Astrocyte of the cerebellum (primary cell): ENCODE measurements at regions not wholly inside any gene's neighbourhood (a gene's known extent, or its start where the extent isn't known, plus 50 kb on each side); places are given as distances from the start of the nearest gene placed in this dataset.

Source experiments
- DNase-seq: peaks from one replicate; pipeline ENCODE4 v3.0.0-alpha.2; 2011; ENCODE audit warnings: low read depth
- H3K4me3 ChIP-seq: 2 replicates; pipeline ENCODE4 v1.5.1; 2011; ENCODE audit warnings: mild to moderate bottlenecking, low read depth, low read length, moderate library complexity
- CTCF ChIP-seq: IDR thresholded peaks from 2 replicates; pipeline ENCODE4 v1.5.1; 2012; ENCODE audit warnings: low read length, low read depth, moderate library complexity, mild to moderate bottlenecking; ENCODE audit errors: missing control alignments
- in situ Hi-C: cut with HindIII; loops from 2 replicates; pipeline ENCODE4 v1.10.0; 2017; ENCODE audit warnings: low sequenced_read_pairs

- no peak for DNase-seq
- in situ Hi-C loops: no loop called here
- TF ChIP-seq CTCF: no peak
- H3K4me3 ChIP-seq: no peak overlapping the region
These were observed 203.5 kb upstream of the TNRC6C start for GRCh38 chr17:77754956-77755355.

DNA sequence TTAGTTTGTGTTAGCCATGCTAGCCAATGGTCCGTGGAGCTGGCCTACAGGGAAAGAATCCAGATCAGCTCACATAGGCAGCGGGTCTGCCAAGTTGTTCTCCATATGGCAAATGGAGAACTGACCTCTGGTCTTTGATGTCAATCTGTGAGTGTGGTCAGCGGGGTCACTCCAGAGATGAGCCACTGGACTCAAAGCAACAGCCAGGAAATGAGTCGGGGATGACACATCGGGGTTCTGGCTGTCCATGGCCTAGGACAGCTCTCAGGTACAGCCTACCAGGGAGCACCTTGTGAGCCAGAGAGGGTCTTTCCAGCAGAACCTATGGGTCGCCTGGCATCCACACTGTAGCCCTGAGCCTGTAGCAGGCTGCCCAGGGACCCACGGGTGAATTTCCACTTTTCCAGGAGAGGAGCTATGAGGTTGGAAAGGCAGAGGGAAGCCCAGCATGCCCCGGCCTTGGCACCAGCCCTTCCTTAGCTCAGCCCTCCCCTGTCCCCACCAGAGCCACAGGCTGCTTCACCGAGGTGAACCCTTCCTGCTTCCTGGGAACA lies 203.0 kb upstream of the TNRC6C start:
- in situ Hi-C loops: no loop called here
- TF ChIP-seq CTCF: no peak

GRCh38 chr17:77756028-77756427 lies 202.5 kb upstream of the TNRC6C start:
- no peak for TF ChIP-seq CTCF
- no peak for DNase-seq
- in situ Hi-C loops: no loop called here
- no peak overlapping the region for H3K4me3 ChIP-seq

More for the DNA sequence above, 203.0 kb upstream of the TNRC6C start:
- no peak overlapping the region for H3K4me3 ChIP-seq
- DNase-seq: no peak

DNA sequence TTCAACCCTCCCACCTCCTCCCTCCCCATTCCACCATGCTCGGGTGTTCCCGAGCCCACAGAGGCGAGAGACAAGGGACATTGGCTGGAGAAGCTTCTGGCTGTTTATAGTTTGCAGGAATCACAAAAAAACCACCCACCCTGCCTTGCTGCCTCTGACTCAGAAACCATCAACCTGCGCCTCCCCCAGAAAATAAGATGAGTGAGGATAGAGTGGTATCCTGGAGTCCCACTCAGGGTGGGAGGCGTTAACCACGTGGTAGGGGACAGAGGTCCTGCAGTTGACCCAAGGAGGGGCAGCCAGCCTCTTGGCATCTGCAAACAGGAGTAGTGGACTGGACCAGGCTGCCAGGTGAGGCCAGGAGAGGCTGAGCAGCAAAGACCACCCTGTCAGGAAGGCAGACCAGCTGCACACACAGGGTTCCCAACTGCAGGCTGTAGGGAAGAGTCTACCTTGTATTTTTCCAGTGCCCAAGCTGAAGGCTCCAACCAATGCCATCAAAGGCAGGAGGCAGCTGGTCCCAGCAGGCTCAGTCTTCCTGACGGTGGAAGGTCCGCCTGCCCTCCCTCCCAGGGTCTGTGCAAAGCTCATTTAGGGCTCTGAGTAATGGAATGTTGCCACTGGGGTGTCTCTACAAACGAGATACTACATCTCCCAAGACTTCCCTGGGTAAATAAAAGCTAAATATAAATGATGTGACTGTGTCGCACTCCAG lies 201.5 kb upstream of the TNRC6C start:
- no peak for TF ChIP-seq CTCF
- H3K4me3 ChIP-seq: no peak overlapping the region
- in situ Hi-C loops: no loop called here
- no peak for DNase-seq

DNA sequence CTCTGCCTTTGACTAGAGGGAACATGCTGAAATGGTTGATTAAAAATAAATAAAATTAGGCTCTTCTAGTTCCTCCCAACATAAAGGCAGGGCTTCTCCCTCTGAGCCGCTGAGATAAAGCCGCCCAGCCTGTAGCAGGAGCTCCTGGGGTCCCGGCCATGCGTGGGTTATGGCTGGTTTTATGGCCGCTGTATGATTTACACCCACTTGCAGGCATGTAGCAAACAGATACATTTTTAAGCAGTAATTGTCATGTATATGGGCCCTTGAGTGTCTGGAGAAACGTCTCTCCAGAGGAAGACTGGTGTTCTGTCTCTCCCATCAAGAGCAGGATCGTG lies 201.0 kb upstream of the TNRC6C start:
- DNase-seq: no peak
- H3K4me3 ChIP-seq: no peak overlapping the region
- in situ Hi-C loops: no loop called here
- no peak for TF ChIP-seq CTCF

DNA sequence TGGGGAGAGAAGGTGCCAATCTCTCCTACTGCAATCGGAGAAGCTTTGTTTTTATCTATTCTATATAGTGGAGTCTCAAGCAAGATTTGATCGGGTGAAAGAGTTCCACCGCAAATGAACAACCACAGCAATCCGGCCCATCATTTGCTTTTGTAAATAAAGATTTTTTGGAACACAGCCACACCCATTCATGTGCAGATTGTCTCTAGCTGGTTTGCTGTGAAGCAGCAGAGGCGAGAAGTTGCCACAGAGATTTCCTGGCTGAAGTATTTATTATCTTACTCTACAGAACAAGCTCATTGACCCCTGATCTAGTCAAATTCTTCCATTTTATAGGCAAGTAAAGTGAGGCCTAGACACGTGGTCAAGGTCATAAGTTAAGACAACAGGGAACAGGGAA lies 195.5 kb upstream of the TNRC6C start:
- no peak overlapping the region for H3K4me3 ChIP-seq
- no peak for DNase-seq
- in situ Hi-C loops: no loop called here
- TF ChIP-seq CTCF: no peak
